Lower lobe of right lung (tissue), 2 donors: ENCODE measurements at regions not wholly inside any gene's neighbourhood (a gene's known extent, or its start where the extent isn't known, plus 50 kb on each side); places are given as distances from the start of the nearest gene placed in this dataset.

ENCODE experiments used
- ATAC-seq, 2 donors: fragments of 200-7000 bp; cut with Tn5 transposase; one replicate each; pipeline ENCODE4 v1.9.1; 2020 to 2022; ENCODE audit warnings: mild to moderate bottlenecking in 2 of 2, moderate library complexity in 2 of 2
- DNase-seq: peaks from one replicate; pipeline ENCODE4 v3.0.0-alpha.2; 2020
- H3K27ac ChIP-seq: fragments of 200-600 bp; one replicate; pipeline ENCODE4 v1.8.0; 2022
- H3K27me3 ChIP-seq: fragments of 200-600 bp; one replicate; pipeline ENCODE4 v1.8.0; 2022; ENCODE audit warnings: low read depth
- H3K36me3 ChIP-seq: fragments of 200-600 bp; one replicate; pipeline ENCODE4 v1.8.0; 2022; ENCODE audit warnings: mild to moderate bottlenecking
- H3K4me1 ChIP-seq: fragments of 200-600 bp; one replicate; pipeline ENCODE4 v1.8.0; 2022
- H3K4me3 ChIP-seq: fragments of 200-600 bp; one replicate; pipeline ENCODE4 v1.8.0; 2022; ENCODE audit warnings: mild to moderate bottlenecking
- H3K9me3 ChIP-seq: fragments of 200-600 bp; one replicate; pipeline ENCODE4 v1.8.0; 2022
- intact Hi-C: fragments of 100-400 bp; cut with DNase I; formaldehyde crosslinking; loops from one replicate; pipeline ENCODE4 v1.11.0; 2022
- TF ChIP-seq, protein P1 (sequence below): fragments of 200-600 bp; IDR thresholded peaks from one replicate; pipeline ENCODE4 v1.8.0; 2022; ENCODE audit warnings: antibody characterized with exemption, mild to moderate bottlenecking
- donor health status: DM: no; HTN: yes; CAD: no; lungs with severe emphysema.

DNA sequence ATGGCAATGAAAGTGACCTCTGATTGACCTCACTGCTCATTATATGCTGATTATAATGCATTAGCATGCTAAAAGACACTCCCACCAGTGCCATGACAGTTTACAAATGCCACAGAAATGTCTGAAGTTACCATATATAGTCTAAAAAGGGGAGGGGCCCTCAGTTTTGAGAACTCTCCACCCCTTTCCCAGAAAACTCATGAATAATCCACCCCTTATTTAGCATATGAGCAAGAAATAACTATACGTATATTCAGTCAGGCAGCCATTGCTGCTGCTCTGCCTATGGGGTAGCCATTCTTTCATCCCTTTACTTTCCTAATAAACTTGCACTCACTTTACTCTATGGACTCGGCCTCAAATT, 163.1 kb downstream of the ESM1 start:
- Histone ChIP-seq H3K4me3 (no peak overlapping the region), H3K27me3 (no peaks in the 10 kb centered on the region), H3K4me1 (no peaks in the 10 kb centered on the region), H3K36me3 (no peaks in the 10 kb centered on the region), H3K9me3 (no peaks in the 10 kb centered on the region), H3K27ac (no peak overlapping the region)
- DNase-seq, result no peak
- TF ChIP-seq, protein P1, sequence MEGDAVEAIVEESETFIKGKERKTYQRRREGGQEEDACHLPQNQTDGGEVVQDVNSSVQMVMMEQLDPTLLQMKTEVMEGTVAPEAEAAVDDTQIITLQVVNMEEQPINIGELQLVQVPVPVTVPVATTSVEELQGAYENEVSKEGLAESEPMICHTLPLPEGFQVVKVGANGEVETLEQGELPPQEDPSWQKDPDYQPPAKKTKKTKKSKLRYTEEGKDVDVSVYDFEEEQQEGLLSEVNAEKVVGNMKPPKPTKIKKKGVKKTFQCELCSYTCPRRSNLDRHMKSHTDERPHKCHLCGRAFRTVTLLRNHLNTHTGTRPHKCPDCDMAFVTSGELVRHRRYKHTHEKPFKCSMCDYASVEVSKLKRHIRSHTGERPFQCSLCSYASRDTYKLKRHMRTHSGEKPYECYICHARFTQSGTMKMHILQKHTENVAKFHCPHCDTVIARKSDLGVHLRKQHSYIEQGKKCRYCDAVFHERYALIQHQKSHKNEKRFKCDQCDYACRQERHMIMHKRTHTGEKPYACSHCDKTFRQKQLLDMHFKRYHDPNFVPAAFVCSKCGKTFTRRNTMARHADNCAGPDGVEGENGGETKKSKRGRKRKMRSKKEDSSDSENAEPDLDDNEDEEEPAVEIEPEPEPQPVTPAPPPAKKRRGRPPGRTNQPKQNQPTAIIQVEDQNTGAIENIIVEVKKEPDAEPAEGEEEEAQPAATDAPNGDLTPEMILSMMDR, result no peak
- intact Hi-C loops, result no loop called here
- ATAC-seq, result no peak

DNA sequence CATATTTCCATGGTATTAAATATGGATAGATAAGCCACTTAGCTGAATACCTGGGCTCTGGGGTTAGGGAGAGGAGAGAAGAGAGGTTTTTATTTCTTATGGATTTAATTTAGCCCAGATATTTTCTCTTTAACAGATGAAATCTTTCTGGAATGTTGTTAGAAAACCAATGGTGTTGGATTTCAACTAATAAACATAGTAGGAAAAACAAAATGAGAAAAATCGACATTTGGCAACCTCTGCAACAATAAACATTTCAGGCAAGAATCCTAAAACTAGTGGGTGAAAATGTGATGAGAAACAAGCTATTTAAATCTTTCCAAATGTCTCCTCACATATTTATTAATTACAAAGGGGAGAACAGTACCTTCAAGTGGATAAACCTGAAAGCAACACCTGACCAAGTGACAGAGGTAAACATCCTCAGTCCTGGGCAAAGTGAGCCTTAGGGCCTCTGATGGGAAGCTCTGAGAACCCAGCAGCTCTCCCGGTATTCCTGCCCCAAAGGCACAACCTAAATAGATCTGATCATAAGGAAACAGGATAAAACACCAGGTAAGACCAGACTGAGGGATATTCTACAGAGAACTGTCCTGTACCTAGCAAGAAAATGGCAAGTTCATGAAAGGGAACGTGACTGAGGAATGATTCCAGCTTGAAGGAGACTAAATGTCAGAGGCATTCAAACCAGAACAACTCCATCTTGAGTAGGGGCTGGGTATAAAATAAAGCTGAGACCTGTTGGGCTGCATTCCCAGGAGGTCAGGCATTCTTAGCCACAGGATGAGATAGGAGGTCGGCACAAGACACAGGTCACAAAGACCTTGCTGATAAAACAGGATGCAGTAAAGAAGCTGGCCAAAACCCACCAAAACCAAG, 163.7 kb downstream of the ESM1 start:
- Histone ChIP-seq H3K4me3 (no peak overlapping the region), H3K27ac (no peak overlapping the region), H3K9me3 (no peaks in the 10 kb centered on the region), H3K36me3 (no peaks in the 10 kb centered on the region), H3K4me1 (no peaks in the 10 kb centered on the region), H3K27me3 (no peaks in the 10 kb centered on the region)
- intact Hi-C loops, result no loop called here
- DNase-seq (no peak), ATAC-seq (no peak)
- TF ChIP-seq, protein P1, result no peak

DNA sequence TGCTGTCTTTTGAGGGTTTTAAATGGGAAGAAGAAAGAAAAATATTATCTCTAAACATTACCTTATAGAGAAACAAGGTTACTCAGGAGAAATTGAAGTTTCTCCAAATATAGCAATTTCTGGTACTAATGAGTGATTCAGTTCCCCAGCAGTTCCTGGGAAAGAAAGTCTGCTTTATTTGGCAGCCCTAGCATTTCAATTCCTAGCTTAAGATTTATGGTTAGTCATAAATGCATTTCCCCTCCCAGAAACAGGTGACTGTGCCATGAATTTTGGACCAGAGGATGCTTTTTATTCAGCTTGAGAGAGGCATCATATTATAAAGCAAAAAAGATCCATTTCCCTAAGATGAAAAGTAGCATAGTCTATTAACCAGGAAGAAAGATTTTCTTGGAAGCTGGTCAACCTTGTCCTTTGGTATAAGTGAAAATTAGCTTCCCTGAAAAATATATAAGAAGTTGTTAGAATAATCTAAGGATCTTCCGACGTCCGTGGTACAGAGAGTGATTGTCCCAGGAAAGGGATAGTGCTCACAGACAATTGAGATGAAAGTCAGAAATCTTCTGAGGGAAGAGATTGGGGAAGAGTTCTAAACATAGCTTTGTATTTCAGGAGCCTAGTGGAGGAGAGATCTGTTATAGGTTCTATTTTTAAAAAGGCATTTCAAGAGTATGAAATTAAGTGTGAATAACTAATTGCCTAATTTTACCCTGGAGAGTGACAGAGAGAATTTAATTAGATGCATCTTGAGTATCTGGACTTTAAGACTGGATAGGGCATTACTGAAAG, 164.9 kb downstream of the ESM1 start:
- DNase-seq (no peak), ATAC-seq (no peak)
- Histone ChIP-seq H3K9me3 (no peaks in the 10 kb centered on the region), H3K4me1 (no peaks in the 10 kb centered on the region), H3K27ac (no peak overlapping the region), H3K4me3 (no peak overlapping the region), H3K36me3 (no peaks in the 10 kb centered on the region), H3K27me3 (no peaks in the 10 kb centered on the region)
- TF ChIP-seq, protein P1, result no peak
- intact Hi-C loops, result no loop called here

DNA sequence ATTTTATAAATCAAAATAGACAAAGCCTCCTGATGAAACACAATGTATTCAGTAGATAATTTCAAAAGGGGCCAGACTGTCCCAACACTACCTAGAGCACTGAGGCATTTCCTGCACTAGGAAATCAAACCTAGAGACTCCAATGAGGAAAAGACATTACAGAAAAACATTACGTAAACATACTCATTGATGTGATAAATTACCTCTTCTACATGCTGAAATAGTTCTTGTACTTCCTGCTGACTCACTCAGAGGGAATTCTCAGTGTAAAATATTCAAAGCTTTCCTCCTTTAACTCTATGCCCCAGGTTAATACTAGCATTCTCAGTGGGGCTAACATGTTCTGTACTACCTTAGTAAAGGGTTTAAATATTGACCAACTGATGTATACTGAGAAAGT, 178.0 kb downstream of the ESM1 start:
- no peak for DNase-seq
- TF ChIP-seq, protein P1, result no peak
- H3K27me3 ChIP-seq, result no peaks in the 10 kb centered on the region
- intact Hi-C loops, result no loop called here
- peak; percentile 56 to 75 for ATAC-seq
- no peak overlapping the region for H3K27ac ChIP-seq
- no peaks in the 10 kb centered on the region for H3K36me3 ChIP-seq
- no peak overlapping the region for H3K4me3 ChIP-seq
- no peaks in the 10 kb centered on the region for H3K4me1 ChIP-seq
- H3K9me3 ChIP-seq, result no peaks in the 10 kb centered on the region

DNA sequence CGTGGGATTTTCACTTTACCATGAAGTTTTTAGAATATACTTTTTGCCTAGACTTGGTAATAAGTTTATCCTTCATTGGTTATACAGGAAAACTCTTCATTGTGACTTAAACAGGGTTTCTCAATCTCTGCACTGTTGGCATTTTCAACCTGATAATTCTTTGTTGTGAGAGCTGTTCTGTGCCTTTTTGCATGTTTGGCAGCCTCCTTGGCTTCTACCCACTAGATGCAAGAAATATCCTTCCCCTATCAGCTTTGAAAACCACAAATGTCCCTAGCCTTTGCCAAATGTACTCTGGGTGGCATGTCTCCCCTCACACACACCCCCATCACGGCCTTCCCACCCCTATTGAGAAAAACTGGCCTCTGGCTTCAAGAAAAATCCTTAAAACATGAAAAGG, 180.9 kb downstream of the ESM1 start:
- no peaks in the 10 kb centered on the region for H3K9me3 ChIP-seq
- intact Hi-C loops, result no loop called here
- H3K27me3 ChIP-seq, result no peaks in the 10 kb centered on the region
- H3K36me3 ChIP-seq, result no peaks in the 10 kb centered on the region
- DNase-seq (no peak), ATAC-seq (no peak)
- no peaks in the 10 kb centered on the region for H3K4me1 ChIP-seq
- TF ChIP-seq, protein P1, result no peak
- H3K4me3 ChIP-seq, result no peak overlapping the region
- H3K27ac ChIP-seq, result no peak overlapping the region
